ENCODE measurements at regions not wholly inside any gene's neighbourhood (a gene's known extent, or its start where the extent isn't known, plus 50 kb on each side); places are given as distances from the start of the nearest gene placed in this dataset.

DNA sequence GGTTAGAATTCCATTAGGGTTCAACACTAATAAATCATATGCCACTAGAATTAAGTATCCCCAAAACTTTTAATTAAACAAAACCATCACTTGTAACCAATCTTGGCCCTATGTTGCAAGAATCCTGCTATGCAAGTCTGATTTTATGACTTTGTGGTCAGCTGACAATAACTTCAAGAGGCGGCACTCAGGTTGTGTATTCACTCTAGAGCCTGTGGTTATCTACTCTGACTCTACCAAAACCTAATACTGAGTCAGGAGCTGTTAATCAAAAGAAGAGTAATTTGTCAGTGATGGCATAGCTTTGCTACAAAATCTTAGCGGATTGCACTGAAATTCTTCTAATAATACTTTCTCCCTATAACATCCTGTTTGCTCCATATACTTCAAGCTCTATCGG lies 253.7 kb downstream of the AASDHPPT start:
- TF ChIP-seq, protein P1, sequence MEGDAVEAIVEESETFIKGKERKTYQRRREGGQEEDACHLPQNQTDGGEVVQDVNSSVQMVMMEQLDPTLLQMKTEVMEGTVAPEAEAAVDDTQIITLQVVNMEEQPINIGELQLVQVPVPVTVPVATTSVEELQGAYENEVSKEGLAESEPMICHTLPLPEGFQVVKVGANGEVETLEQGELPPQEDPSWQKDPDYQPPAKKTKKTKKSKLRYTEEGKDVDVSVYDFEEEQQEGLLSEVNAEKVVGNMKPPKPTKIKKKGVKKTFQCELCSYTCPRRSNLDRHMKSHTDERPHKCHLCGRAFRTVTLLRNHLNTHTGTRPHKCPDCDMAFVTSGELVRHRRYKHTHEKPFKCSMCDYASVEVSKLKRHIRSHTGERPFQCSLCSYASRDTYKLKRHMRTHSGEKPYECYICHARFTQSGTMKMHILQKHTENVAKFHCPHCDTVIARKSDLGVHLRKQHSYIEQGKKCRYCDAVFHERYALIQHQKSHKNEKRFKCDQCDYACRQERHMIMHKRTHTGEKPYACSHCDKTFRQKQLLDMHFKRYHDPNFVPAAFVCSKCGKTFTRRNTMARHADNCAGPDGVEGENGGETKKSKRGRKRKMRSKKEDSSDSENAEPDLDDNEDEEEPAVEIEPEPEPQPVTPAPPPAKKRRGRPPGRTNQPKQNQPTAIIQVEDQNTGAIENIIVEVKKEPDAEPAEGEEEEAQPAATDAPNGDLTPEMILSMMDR (IDR thresholded peaks at IDR 0.05; ENCODE audit: low read depth, low read length, poor library complexity, severe bottlenecking): no peak
- TF ChIP-seq EZH2phosphoT487 (IDR thresholded peaks at IDR 0.05; ENCODE audit: borderline replicate concordance, low read length): no peak
